GM08714 (cell line): ENCODE measurements at regions not wholly inside any gene's neighbourhood (a gene's known extent, or its start where the extent isn't known, plus 50 kb on each side); places are given as distances from the start of the nearest gene placed in this dataset.
A peak's percentile ranks its signal among the peaks of the same experiment; 100 is the strongest.

Experiments
- H3K4me3 ChIP-seq: fragments of 200-500 bp; sonication (Bioruptor generic); 2 replicates; pipeline ENCODE4 v1.5.1; 2014; ENCODE audit warnings: mild to moderate bottlenecking, low read length, inconsistent platforms
- ZNF274 ChIP-seq: IDR thresholded peaks from 2 replicates; pipeline ENCODE4 v1.6.1; 2012; ENCODE audit warnings: mild to moderate bottlenecking, low read depth, low read length

DNA sequence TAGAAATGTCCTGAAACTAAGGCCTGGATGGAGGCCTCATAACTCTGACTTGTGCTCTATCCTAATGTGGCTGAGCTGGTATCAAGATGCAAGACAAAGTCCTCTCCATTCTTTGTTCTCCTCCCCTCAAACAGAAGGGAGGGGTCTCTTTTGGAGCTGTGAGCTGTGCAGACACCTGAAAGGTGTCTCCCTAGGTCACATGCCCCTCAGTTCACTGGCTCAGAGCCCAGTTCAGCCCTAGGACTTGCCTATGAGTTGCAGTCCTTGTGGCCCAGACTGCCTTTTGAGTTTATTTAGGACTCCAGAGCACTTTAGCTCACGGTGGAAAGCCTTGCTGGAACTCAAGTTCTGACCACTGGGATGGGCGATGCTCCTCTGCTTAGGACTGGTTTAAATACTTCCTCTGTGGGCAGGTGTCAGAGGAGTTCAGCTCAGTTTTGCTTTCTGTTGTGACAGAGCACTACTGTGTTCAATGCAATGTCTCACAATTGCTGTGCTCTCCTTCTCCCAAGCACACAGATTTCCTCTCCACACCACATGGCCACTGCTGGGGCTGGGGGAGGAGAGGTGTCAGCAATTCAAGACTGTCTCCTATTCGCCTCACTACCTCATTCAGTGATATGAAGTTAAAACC is 84.8 kb upstream of the ZNF827 start:
- TF ChIP-seq ZNF274, result no peak
- peak overlapping the region; percentile 3; the same call in 1 of the 2 replicates for H3K4me3 ChIP-seq

GRCh38 chr4:146022541-146022940 is 83.9 kb upstream of the ZNF827 start:
- TF ChIP-seq ZNF274, result no peak
- H3K4me3 ChIP-seq, result no peak overlapping the region

DNA sequence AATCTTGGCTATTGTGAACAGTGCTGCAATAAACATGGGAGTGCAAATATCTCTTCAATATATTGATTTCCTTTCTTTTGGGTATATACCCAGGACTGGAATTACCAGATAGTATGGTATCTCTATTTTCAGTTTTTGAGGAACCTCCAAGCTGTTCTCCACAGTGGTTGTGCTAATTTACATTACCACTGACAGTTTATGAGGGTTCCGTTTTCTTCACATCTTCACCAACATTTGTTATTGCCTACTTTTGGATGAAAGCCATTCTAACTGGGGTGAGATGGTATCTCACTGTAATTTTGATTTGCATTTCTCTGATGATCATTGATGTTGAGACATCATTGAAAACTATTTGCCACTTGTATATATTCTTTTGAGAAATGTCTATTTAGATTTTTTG is 79.6 kb upstream of the ZNF827 start:
- TF ChIP-seq ZNF274, result no peak
- H3K4me3 ChIP-seq, result no peak overlapping the region

GRCh38 chr4:146004730-146005129 is 66.1 kb upstream of the ZNF827 start:
- no peak overlapping the region for H3K4me3 ChIP-seq
- no peak for TF ChIP-seq ZNF274

DNA sequence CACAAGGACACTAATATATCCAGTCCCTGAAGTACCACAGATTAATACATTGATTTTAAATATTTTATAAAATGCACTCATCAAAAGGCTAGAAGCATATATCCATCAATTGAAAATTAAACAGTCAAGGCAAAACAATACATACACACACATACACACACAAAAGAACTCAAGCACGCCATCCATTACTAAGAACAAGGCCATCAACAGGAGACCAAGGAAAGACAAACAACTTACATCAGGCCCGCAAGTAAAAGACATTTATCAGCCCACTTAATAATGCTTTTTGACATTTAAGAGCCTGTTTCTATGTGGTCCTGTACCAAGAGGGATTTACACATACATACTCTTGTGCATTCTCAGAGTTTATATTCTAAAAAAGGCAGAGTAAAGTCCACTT is 50.0 kb upstream of the ZNF827 start:
- TF ChIP-seq ZNF274, result no peak

More for the DNA sequence above, 50.0 kb upstream of the ZNF827 start:
- H3K4me3 ChIP-seq, result no peak overlapping the region
